HG03039 (cell line): ENCODE measurements at regions not wholly inside any gene's neighbourhood (a gene's known extent, or its start where the extent isn't known, plus 50 kb on each side); places are given as distances from the start of the nearest gene placed in this dataset.
"Not testable (repeated sequence)": the region's sequence is repeated elsewhere in the genome, so short reads cannot be mapped to it uniquely, and the experiment has no call there.

ENCODE experiments used
- ATAC-seq: cut with Tn5 transposase; IDR thresholded peaks from one replicate; pipeline ENCODE4 v1.9.1; 2021; ENCODE audit warnings: mild to moderate bottlenecking, moderate library complexity; ENCODE audit not compliant: unreplicated experiment

DNA sequence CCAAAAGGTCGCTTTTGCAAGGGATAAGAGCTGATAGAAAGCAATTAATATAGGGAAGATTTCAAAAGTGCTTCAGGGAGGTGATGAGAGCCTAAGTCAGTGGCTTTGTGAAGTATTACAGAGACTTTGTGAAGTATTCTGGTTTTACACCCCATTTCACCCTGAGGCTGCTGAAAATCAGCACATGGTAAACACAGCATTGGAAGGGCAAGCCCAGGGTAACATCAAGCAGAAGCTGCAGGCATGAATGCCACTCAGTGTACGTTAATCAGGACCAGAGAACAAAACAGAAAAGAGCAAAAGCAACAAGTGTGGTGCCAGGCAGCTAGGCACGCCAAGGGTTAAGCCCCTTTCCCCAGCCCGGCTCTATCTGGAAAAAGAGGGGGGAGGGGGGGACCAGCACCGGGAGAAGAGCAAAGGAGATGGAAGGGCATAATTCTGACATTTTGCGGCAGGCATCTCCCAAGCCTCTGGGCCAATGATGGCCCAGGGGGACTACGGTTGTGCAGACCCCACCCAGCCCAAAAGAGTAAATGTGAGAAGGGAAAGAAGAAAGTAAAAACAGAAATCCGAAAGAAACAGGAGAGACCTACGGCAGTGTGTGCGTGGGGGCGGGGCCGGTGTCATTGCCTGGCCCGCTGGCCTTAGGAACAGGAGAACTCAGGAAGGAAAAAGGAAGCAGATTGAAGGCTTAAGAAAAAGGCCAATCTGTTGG, 58.9 kb downstream of the DHRS2 start:
- no peak for ATAC-seq

DNA sequence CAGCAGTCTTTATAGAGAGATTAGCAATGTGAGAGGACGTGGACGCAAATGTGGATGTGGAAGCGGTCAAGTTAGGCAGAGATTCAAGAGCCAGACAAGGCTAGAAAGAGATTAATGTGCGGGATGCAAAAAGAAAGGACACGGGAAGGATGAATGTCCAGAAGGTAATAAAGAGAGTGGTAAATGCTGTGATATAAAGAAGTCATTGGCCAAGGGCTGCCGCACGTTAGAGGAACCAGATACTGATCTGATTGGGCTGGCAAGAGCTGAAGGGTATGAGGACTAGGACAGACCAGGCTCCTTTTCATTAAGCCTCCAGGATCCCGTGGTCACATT, 59.5 kb downstream of the DHRS2 start:
- no peak for ATAC-seq

GRCh38 chr14:23696701-23697239, 60.6 kb downstream of the DHRS2 start:
- no peak for ATAC-seq

GRCh38 chr14:23697680-23698079, 61.5 kb downstream of the DHRS2 start:
- no peak for ATAC-seq

DNA sequence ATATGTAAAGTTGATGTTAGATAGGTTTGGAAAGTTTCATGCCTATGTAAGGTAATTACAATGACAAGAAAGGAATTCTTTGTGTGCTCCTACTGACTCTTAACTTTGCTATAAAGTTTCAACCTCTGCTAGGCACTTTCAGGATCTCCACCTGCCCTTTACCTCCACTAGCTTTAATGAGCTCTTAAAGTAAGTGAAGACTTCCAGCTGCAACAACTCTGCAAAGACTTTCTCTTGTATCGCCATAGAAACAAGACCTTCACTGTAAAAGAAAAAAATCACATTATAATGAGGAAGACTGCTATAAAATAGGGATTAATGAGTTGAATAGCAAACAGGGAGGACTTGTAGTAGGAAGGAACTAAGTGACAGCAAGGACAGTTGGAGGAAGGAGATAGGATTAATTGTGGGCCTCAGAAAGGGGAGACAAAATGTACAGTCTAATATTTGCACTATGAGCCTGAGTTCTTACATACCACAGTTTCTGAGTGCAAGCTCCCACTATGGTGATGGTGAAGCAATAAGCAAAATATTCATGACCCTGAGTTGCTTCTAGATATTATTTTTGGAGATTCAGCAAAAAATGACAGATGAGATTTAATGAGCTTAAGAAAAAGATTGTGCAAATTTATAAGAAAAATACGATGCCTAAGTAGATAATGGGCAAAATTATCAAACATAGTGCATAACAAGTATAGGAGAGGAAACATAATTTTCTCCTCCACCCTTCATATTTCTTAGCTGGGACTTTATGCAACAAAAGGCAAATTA, 66.7 kb downstream of the DHRS2 start:
- ATAC-seq, result no peak

DNA sequence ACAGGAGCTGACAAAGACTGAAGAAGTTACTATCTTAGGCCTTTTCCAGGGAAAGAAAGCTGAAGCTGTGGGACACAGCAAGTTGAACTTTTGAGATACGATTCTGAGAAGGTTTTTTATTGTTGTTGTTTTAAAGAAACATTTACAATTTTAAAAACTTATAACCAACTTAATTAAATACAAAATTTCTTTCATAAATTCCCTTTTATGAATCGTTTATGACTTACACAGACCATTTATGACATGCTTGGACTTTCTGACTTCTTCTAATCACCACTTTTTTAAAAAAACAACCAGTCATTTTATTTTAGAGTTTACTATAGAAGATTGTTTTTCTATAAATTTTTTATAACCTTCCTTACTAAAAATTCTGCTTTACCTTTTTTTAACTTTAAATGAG, 68.7 kb downstream of the DHRS2 start:
- ATAC-seq, result no peak

DNA sequence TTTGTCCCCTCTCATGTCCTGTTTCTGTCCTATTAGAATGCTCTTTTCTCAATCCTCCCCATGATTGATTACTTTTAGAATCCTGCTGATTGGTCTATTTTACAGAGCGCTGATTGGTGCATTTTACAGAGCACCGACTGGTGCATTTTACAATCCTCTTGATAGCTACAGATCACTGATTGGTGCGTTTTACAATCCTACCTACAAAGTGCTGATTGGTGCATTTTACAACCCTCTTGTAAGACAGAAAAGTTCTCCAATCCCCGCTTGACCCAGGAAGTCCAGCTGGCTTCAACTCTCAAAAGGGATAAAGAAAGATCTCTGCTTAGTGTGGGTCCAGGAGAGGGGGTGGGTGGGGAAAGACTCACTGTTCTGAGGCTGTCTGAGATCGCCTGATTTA, 71.3 kb downstream of the DHRS2 start:
- no peak for ATAC-seq

DNA sequence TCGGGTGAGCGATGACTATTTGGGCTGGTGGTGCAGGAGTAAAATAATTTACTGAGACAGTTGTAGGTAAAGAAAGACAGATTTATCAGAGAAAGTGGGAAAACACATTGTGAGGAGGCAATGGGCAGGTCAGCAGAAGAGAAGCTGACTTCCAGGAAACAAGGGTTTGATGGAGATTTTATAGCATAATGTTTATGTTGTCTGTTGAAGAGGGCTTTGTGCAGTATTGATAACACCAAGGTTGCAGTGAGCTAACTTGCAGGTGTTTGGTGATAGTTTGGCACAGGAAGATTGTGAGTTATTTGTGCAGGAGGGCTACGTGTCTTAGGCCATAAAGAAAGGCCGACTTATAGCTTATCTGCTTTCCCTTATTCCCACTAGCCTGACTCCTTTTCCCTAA, 72.2 kb downstream of the DHRS2 start:
- ATAC-seq, result no peak

DNA sequence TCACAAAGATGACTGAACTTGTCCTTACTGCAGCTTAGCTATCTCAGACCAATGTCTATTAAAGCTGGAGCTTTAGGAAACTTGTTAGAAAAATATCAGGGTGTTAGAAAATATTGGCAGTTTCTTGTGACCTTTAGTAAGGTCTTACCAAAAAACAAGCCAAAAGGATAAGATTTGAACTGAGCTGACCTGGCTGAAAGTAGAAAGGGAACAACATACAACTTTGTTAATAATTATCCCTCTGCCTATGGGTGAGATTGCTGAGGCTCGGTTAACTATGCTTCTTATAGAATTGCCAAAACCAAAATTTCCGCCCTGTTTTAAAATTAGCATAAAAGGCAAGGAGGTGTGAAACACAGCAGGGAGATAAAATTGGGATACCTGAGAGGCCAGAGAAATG, 73.8 kb downstream of the DHRS2 start:
- ATAC-seq, result no peak

GRCh38 chr14:23712287-23712686, 76.1 kb downstream of the DHRS2 start:
- ATAC-seq, result no peak

DNA sequence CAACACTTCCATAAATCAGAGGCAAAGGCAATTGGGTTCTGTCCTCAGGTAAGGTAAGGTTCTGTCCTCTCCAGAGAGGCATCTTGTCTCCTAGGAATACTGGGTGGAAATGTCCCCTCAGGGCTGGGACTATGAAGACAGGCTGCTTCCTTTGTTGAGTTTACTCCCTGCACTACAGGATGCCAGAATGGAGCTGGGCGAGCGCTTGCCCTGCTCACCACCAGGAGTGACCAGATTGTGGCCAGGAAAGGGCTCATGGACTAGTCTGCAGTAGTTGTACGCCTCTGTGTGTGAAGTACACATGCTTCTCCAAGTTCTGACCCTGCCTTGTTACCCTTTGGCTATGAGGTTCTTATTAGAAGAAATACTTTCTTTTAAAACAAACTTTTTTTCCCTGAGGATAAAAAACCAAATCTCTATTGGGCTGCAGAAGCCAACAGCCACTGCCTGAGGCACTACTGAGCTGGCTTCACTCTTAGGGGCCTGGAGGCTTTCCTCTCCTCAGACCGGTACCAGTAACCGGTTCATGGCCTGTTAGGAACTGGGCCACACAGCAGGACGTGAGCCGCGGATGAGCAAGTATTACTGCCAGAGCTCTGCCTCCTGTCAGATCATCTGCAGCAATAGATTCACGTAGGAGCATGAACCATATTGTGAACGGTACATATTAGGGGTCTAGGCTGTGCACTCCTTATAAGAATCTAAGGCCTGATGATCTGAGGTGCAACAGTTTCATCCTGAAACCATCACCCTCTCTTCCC, 83.2 kb downstream of the DHRS2 start:
- ATAC-seq, result no peak

DNA sequence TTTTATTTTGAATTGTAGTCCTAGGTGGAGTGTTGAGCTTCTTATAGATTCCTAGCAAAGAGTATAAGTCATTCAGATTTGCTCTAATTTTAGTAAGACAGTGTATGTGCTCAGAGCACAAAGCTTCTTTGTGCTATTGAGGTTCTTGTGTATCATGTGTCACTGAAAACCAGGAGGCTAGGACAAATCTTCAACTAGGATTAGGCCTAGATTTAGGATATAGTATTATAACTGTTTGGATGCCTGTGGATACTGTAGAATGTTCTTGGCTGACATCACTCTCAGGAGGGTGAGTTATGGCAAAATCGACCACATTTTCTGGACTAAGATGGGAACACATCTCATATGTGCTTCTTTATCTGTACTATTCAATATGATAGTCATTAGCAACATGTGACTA, 86.5 kb downstream of the DHRS2 start:
- ATAC-seq, result no peak

DNA sequence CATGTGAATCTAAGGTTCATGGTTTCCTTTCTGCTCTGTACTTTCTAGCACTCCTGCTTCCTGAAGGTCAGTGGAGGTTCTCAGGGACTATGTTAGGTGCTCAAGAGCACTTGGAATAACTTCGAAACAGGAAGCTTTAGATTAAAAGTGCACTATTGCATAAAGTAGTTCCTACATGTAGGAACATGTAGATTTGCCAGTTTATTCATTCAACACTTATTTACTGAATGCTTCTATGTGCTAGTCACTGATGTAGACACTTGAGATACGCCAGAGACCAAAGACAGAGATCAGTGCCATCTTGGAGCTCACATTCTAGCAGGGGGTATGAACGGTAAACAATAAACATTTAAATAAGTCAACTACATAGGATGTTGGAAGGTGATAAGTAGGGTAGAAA, 87.7 kb downstream of the DHRS2 start:
- ATAC-seq, result no peak

DNA sequence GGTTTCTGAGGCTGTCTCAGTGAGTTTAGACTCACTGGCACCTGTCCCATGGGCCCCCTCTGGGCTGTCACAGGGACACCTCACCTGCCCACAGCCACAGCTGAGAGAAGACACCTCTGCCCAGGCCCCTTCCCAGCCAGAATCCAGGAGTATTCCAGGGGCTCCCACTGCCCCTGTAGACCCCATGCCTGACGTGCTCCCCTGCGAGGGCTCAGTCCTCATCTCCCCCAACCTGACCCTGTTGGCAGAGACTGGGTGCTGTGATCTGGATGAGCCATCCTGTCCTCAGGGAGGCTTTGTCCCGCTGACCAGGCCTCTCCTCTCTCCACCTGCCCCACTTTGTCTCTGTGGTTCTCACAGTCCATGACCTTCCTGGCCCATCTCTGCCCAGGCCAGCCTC, 89.4 kb downstream of the DHRS2 start:
- ATAC-seq, result no peak

DNA sequence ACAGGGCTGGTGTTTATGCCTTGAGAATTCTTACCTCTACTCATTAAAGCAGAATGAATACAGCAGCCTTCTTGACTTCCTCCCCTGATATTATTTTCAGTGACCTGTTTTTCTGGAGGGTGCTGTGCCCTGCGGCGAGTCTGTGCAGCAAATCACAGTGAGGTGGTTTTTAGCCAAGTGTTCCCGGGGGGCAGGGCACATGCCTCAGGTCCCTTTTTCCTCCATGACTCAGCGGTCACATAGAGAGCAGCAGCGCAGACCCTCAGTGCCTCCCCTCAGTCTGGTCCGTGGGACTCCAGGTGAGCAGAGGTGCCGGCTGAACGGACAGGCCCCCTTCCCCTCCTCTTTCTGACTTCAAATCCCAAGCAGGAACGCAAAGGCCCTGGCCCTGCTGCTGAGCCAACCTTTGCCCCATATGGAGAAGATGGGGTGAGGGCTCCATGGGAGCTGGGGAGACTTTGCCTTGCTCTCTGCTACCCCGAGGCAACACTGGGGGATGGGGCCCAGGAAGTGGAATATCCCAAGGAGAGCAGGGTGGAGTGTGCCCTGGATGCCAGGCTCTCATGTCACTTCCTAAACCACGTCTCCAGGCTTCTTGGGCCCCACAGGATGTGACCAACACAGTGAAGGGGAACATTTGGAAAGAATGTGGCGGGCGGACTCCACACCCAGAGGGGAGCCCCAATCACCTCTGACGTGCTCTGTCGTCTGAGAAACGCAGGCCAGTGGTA, 90.0 kb downstream of the DHRS2 start:
- ATAC-seq, result no peak

- ATAC-seq, result no peak
These were observed 91.6 kb downstream of the DHRS2 start for GRCh38 chr14:23727566-23728335.

DNA sequence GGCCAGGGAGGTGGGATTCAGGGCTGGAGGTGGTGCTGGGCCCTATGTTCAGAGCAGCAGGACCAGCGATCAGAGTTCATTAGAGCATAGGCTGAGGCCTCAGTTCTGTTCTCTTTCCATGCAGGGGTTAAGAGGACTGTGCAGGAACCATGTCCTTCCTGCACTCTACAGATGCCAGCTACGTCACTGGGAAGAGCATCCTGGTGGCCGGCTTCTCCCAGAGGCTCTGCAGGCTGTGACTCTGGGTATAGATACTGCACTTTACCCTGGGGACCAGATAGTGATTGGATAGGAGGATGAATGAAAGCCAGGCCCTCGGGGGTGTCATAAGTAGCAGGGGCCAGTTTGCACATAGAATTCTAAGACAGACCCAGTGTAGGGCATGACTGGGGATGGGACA, 92.6 kb downstream of the DHRS2 start:
- ATAC-seq, result no peak

DNA sequence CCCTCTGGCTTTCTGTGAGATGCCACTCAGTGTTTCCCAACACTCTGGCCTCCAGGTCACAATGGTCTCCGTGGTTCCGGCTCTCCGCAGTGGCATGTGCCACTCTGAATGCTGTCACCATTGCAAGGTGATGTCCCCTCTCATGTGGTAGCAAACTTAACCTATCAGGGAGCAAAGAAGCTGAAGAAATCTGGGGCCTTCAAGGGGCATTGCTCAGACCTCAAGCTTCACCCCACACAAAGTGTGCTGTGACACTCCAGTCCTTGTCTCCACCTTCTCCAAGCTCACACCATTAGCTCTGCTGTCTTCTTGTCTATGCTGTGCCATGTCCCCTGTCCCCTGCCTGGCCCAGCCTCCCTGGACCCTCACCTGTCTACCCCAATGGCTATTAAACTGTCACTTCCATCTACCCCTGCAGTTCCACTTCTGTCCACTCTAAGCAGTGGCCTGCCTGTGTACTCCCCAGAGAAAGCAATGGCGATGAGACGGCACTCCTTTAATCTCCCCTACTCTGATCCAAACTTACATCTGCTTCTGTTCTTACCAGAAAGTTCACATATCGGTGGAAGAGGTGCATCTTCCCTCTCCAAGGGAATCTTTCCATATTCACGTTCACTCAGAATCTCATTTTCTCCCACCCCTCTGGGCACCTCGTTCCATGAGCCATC, 93.7 kb downstream of the DHRS2 start:
- no peak for ATAC-seq

DNA sequence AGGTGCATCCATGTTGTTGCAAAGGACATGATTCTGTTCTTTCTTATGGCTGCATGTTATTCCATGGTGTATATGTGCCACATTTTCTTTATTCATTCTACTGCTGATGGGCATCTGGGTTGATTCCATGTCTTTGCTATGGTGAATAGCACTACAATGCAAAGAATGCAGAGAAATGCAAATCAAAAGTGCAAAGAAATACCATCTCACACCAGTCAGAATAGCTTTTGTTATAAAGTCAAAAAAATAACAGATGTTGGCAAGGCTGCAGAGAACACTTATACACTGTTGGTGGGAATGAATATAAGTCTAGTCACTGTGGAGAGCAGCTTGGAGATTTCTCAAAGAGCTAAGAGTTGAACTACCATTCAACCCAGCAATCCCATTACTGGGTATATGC, 99.2 kb downstream of the DHRS2 start:
- no peak for ATAC-seq

DNA sequence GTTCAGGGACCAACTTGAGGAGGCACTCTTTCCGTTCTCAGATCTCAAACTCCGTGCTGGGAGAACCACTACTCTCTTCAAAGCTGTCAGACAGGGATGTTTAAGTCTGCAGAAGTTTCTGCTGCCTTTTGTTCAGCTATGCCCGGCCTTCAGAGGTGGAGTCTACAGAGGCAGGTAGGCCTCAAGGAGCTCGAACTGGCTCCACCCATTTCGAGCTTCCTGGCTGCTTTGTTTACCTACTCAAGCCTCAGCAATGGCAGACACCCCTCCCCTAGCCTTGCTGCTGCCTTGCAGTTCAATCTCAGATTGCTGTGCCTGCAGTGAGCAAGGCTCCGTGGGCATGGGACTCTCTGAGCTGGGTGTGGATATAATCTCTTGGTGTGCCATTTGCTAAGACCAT, 108.2 kb downstream of the DHRS2 start:
- not testable (repeated sequence) for ATAC-seq
